IgD-negative memory B cell (primary cell): ENCODE measurements at regions not wholly inside any gene's neighbourhood (a gene's known extent, or its start where the extent isn't known, plus 50 kb on each side); places are given as distances from the start of the nearest gene placed in this dataset.
A peak's percentile ranks its signal among the peaks of the same experiment; 100 is the strongest.
"Not testable (repeated sequence)": the region's sequence is repeated elsewhere in the genome, so short reads cannot be mapped to it uniquely, and the experiment has no call there.

Experiments
- H3K27ac Mint-ChIP-seq, 3 donors: one replicate each; pipeline ENCODE4 v1.8.0; 2020 to 2022; ENCODE audit warnings: mild to moderate bottlenecking in 3 of 3, mixed read lengths in 3 of 3, moderate library complexity in 1 of 3
- H3K27me3 Mint-ChIP-seq: one replicate; pipeline ENCODE4 v1.8.0; 2021; ENCODE audit warnings: mixed read lengths
- H3K36me3 Mint-ChIP-seq: one replicate; pipeline ENCODE4 v1.8.0; 2020; ENCODE audit warnings: mild to moderate bottlenecking, mixed read lengths
- H3K4me1 Mint-ChIP-seq, 3 donors: one replicate each; pipeline ENCODE4 v1.8.0; 2020 to 2022; ENCODE audit warnings: mixed read lengths in 3 of 3, mild to moderate bottlenecking in 1 of 3
- H3K4me3 Mint-ChIP-seq, 4 donors: one replicate each; pipeline ENCODE4 v1.8.0; 2020 to 2022; ENCODE audit warnings: mild to moderate bottlenecking in 4 of 4, mixed read lengths in 4 of 4, moderate library complexity in 3 of 4
- H3K9me3 Mint-ChIP-seq, 3 donors: one replicate each; pipeline ENCODE4 v1.8.0; 2020 to 2021; ENCODE audit warnings: mixed read lengths in 3 of 3, mild to moderate bottlenecking in 1 of 3

- Mint-ChIP-seq H3K4me3 (no peak overlapping the region), H3K9me3 (no peaks in the 10 kb centered on the region), H3K27ac (no peak overlapping the region), H3K4me1 (peaks cover 0 to 3% (median 0%) of the 10 kb centered on the region in 3 donors), H3K27me3 (peaks cover 3% of the 10 kb centered on the region), H3K36me3 (no peaks in the 10 kb centered on the region)
Measured at GRCh38 chr15:96049766-96050165, 280.7 kb upstream of the NR2F2 start.

DNA sequence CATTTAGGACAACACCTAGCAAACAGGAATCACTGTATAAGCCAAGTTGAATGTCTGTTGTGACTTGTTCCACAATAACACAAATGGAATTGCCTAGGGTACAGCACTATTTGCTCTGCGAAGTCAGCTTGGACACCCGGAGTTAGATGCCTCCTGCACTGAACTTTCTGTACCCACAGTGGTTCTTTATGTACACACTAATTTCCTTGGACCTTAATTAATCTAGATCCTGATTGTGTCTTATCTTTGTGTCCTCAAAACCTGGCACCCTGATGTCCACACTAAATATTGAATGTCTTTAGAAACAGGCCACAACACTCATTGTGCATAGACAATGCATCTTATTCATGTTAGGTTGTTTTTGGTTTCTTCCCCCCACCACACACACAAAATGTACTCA is 278.9 kb upstream of the NR2F2 start:
- H3K4me3 Mint-ChIP-seq = no peak overlapping the region
- peaks cover 8% of the 10 kb centered on the region for H3K27me3 Mint-ChIP-seq
- peaks cover 0 to 3% (median 0%) of the 10 kb centered on the region in 3 donors for H3K4me1 Mint-ChIP-seq
- no peaks in the 10 kb centered on the region for H3K36me3 Mint-ChIP-seq
- peaks cover 0 to 4% (median 0%) of the 10 kb centered on the region in 3 donors for H3K9me3 Mint-ChIP-seq
- H3K27ac Mint-ChIP-seq = no peak overlapping the region

DNA sequence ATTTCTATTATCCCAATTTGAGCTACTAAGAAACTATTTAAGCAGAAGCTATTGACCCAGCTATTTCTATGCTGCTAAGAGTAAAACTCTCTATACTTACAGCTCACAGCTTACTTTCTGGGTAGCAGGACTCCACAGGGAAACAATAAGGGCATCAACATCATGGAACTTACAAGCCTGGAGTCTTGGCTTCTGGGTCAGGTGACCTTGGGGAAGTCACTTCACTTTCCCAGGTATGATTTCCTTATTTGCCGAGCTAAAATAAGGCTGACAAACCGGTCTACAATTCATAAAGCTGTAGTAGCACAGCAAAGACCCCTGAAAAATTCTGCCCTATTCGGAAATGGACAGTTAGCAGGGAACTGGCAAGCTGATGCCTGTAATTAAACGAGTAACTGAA is 278.3 kb upstream of the NR2F2 start:
- Mint-ChIP-seq H3K9me3 (peaks cover 0 to 4% (median 0%) of the 10 kb centered on the region in 3 donors), H3K4me1 (peaks cover 0 to 2% (median 0%) of the 10 kb centered on the region in 3 donors), H3K27ac (no peak overlapping the region), H3K36me3 (no peaks in the 10 kb centered on the region), H3K27me3 (peaks cover 9% of the 10 kb centered on the region), H3K4me3 (no peak overlapping the region)

- Mint-ChIP-seq H3K4me1 (peaks cover 0 to 2% (median 0%) of the 10 kb centered on the region in 3 donors), H3K27ac (no peak overlapping the region), H3K36me3 (no peaks in the 10 kb centered on the region), H3K4me3 (no peak overlapping the region), H3K27me3 (peaks cover 9% of the 10 kb centered on the region), H3K9me3 (peaks cover 0 to 4% (median 0%) of the 10 kb centered on the region in 3 donors)
Measured at GRCh38 chr15:96052572-96053030, 277.9 kb upstream of the NR2F2 start.

- no peaks in the 10 kb centered on the region for H3K36me3 Mint-ChIP-seq
- H3K27me3 Mint-ChIP-seq = peaks cover 9% of the 10 kb centered on the region
- H3K9me3 Mint-ChIP-seq = peaks cover 0 to 4% (median 0%) of the 10 kb centered on the region in 3 donors
- H3K4me1 Mint-ChIP-seq = peaks cover under 1 to 6% (median 2%) of the 10 kb centered on the region in 3 donors
- H3K27ac Mint-ChIP-seq = no peak overlapping the region
- H3K4me3 Mint-ChIP-seq = peak overlapping the region in 1 of 4 donors; percentile 22
Measured at GRCh38 chr15:96053031-96053780, 277.3 kb upstream of the NR2F2 start.

DNA sequence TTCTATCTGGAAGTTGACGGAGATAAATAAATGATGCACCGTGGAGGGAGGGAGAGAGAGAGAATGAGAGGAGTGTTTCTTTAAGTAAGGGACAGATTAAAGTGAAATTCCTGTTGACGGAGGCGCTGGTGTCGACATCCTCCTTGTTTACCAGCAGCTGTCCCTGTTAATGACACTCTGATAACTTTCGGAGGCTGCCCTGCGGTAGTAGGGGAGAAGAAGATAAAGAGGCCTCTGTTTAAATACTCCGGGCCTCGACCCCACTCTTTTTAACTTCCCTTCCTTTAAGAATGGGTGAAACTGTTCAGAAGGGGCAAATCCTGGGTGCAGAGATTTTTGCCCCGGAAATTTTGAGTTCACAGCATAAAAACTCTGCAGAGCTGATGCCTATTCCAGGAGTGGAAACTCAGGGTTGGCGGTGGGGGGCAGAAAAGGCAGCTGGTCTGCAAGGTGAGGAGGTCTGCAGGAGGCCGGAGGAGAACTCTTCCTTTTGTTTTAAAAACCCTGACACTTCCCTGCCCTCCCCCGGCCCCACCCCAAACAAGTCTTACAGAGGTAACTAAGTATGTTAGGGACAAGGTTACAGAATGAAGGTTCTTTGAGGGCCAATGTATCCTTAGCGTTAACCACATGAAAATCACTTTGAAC is 276.6 kb upstream of the NR2F2 start:
- H3K9me3 Mint-ChIP-seq = peaks cover 0 to 4% (median 0%) of the 10 kb centered on the region in 3 donors
- peaks cover 3 to 11% (median 6%) of the 10 kb centered on the region in 3 donors for H3K4me1 Mint-ChIP-seq
- H3K27me3 Mint-ChIP-seq = peaks cover 9% of the 10 kb centered on the region
- peak overlapping the region in 1 of 4 donors; percentile 22 for H3K4me3 Mint-ChIP-seq
- H3K27ac Mint-ChIP-seq = no peak overlapping the region
- no peaks in the 10 kb centered on the region for H3K36me3 Mint-ChIP-seq

GRCh38 chr15:96054621-96055020 is 275.9 kb upstream of the NR2F2 start:
- Mint-ChIP-seq H3K27ac (no peak overlapping the region), H3K27me3 (peaks cover 9% of the 10 kb centered on the region), H3K4me3 (no peak overlapping the region), H3K4me1 (peaks cover 3 to 17% (median 6%) of the 10 kb centered on the region in 3 donors), H3K36me3 (no peaks in the 10 kb centered on the region), H3K9me3 (peaks cover 0 to 4% (median 0%) of the 10 kb centered on the region in 3 donors)

- peaks cover 9% of the 10 kb centered on the region for H3K27me3 Mint-ChIP-seq
- peak overlapping the region in 2 of 3 donors; percentile 42 to 53 for H3K27ac Mint-ChIP-seq
- H3K9me3 Mint-ChIP-seq = peaks cover 0 to 4% (median 3%) of the 10 kb centered on the region in 3 donors
- H3K36me3 Mint-ChIP-seq = no peaks in the 10 kb centered on the region
- H3K4me3 Mint-ChIP-seq = peak overlapping the region in 3 of 4 donors; percentile 18 to 63 (median 29)
- H3K4me1 Mint-ChIP-seq = peaks cover 3 to 22% (median 6%) of the 10 kb centered on the region in 3 donors
Measured at GRCh38 chr15:96058103-96058851, 272.2 kb upstream of the NR2F2 start.

- H3K4me1 Mint-ChIP-seq = peaks cover 3 to 20% (median 6%) of the 10 kb centered on the region in 3 donors
Measured at GRCh38 chr15:96058852-96059103, 271.7 kb upstream of the NR2F2 start.

DNA sequence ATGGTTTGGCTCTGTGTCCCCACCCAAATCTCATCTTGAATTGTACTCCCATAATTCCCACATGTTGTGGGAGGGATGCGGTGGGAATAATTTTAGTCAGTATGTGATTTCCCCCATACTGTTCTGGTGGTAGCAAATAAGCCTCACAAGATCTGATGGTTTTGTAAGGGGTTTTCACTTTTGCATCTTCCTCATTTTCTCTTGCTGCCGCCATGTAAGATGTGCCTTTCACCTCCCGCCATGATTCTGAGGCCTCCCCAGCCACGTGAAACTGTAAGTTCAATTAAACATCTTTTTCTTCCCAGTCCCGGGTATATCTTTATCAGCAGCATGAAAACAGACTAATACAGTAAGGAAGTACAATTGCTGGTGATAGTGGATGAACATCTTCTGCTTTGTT is 269.9 kb upstream of the NR2F2 start:
- peaks cover 3 to 20% (median 6%) of the 10 kb centered on the region in 3 donors for H3K4me1 Mint-ChIP-seq
- not testable (repeated sequence) for H3K27me3 Mint-ChIP-seq, H3K27ac Mint-ChIP-seq, H3K9me3 Mint-ChIP-seq, H3K36me3 Mint-ChIP-seq, H3K4me3 Mint-ChIP-seq

More at GRCh38 chr15:96058852-96059103, 271.7 kb upstream of the NR2F2 start:
- Mint-ChIP-seq H3K27ac (peak overlapping the region in 2 of 3 donors; percentile 41 to 53), H3K4me3 (peak overlapping the region in 2 of 4 donors; percentile 9 to 30)
- not testable (repeated sequence) for H3K27me3 Mint-ChIP-seq, H3K36me3 Mint-ChIP-seq, H3K9me3 Mint-ChIP-seq

DNA sequence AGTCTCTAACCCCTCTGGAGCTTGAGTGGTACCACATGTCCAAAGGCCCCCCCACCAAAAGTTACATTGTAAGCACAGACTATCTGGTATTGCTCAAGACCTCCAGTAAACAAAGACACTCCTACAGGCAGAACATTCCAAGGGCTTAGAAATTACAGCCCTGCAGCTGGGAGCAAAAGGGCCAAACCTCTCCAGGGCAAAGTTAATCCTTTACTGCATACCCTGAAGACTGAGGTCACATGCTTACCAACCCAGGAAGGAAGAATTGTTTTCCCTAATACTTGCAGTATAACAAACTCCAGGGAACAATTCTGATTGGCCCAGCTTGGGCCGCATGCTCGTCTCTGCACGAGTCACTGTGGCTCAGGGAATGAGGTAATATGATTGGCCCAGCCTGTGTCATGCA is 266.1 kb upstream of the NR2F2 start:
- peaks cover 2% of the 10 kb centered on the region for H3K36me3 Mint-ChIP-seq
- no peak overlapping the region for H3K4me3 Mint-ChIP-seq
- H3K4me1 Mint-ChIP-seq = peaks cover 0 to 8% (median 0%) of the 10 kb centered on the region in 3 donors
- no peaks in the 10 kb centered on the region for H3K27me3 Mint-ChIP-seq
- H3K27ac Mint-ChIP-seq = no peak overlapping the region
- H3K9me3 Mint-ChIP-seq = peaks cover 0 to 6% (median 3%) of the 10 kb centered on the region in 3 donors

DNA sequence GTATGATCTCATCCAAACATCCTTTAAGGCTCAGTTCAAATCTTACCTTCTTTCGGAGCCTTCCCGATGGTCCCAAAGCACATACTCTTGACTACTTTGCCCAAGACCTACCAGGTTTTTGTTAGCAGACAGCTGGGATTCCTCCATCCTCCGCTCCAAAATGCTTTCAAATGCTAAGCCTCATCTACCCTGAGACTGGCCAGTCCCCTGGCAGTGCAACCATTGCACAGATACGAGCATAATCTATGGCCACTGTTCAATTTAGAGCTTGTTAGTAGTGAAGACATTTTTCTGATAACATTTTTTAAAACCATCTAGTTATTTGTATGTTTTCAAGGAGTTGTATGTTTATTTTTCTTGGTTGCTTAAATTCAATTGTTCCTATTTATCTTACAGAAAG is 264.4 kb upstream of the NR2F2 start:
- peaks cover 0 to 2% (median 0%) of the 10 kb centered on the region in 3 donors for H3K4me1 Mint-ChIP-seq
- no peak overlapping the region for H3K27ac Mint-ChIP-seq
- peaks cover 0 to 6% (median 0%) of the 10 kb centered on the region in 3 donors for H3K9me3 Mint-ChIP-seq
- no peak overlapping the region for H3K4me3 Mint-ChIP-seq
- H3K27me3 Mint-ChIP-seq = no peaks in the 10 kb centered on the region
- peaks cover 3% of the 10 kb centered on the region for H3K36me3 Mint-ChIP-seq

DNA sequence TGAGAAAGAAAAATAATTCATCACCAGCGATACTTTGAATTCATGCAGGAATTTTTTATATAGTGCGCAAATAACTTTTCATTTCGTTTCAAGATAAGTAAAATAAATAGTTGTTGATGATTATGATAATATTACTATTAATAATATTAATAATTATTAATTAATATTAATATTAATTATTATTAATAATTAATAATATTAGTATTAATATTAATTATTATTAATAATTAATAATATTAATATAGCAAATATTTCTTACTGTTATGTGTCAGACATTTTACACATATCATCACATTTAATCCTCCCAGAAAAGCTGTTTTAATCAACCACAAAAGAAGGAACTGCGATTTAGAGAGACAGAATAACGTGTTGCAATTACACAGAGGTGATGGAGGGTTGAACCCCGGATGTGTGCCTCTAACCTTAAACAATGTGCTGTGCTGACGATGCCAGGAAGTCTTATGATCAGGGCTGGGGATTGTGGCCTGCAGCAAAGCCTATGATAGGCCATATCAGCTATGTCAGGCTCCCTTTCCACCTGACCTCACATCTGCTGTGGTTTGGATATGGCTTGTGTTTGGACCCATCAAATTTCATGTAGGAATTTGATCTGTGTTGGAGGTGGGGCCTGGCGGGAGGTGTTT is 263.5 kb upstream of the NR2F2 start:
- Mint-ChIP-seq H3K4me3 (no peak overlapping the region), H3K27ac (no peak overlapping the region), H3K27me3 (no peaks in the 10 kb centered on the region), H3K4me1 (peaks cover 0 to 2% (median 0%) of the 10 kb centered on the region in 3 donors), H3K9me3 (peaks cover 0 to 6% (median under 1%) of the 10 kb centered on the region in 3 donors), H3K36me3 (peaks cover 4% of the 10 kb centered on the region)

- Mint-ChIP-seq H3K4me1 (peaks cover 0 to 2% (median 0%) of the 10 kb centered on the region in 3 donors), H3K36me3 (peaks cover 4% of the 10 kb centered on the region), H3K4me3 (no peak overlapping the region), H3K27me3 (no peaks in the 10 kb centered on the region), H3K9me3 (peaks cover under 1 to 6% (median 1%) of the 10 kb centered on the region in 3 donors), H3K27ac (no peak overlapping the region)
Measured at GRCh38 chr15:96067677-96068076, 262.8 kb upstream of the NR2F2 start.
